Activated gamma-delta T cell treated with Interleukin-2 at 50 U/mL for 16 hours (primary cell): ENCODE measurements at regions not wholly inside any gene's neighbourhood (a gene's known extent, or its start where the extent isn't known, plus 50 kb on each side); places are given as distances from the start of the nearest gene placed in this dataset.
"Not testable (repeated sequence)": the region's sequence is repeated elsewhere in the genome, so short reads cannot be mapped to it uniquely, and the experiment has no call there.

ENCODE experiments used
- DNase-seq: peaks from one replicate; pipeline ENCODE4 v3.0.0-alpha.2; 2020

DNA sequence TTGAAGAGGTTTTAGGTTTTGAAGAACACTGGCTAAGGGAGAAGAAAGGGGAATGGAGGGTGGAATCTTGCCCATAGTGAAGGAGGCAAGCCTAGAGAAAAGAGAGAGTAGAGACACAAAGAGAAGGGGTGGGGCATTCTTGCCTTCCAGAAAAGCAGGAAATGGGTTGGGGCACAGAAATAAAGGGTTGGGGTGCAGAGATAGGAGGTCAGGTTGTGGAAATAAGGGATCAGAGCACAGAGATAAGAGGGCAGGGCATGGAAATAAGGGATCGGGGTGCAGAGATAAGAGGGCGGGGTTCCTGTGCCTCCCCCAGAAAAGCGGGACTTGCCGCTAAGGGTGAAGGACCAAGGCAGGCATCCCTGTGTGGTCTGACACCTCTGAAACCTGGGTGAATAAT is 69.9 kb downstream of the ALG1L2 start:
- DNase-seq, result not testable (repeated sequence)

DNA sequence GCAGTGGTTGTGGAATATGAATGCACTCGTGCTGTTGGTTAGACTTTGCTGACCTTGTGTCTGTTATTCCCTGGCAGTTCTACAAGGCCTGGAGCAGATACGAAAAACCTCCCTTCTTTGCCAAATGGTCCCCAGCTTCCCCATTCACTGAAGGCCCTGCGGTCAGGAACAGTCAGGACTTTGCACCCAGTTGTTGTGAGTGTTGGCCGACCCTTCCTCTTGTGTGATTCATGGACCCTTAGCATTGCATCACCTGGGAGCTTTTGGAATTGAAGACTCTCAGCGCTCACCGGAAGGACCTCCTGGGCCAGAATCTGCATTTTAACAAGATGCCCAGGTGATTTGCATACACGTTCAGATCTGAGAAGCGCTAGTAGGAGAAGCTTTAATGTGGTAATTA is 71.6 kb downstream of the ALG1L2 start:
- DNase-seq, result not testable (repeated sequence)

DNA sequence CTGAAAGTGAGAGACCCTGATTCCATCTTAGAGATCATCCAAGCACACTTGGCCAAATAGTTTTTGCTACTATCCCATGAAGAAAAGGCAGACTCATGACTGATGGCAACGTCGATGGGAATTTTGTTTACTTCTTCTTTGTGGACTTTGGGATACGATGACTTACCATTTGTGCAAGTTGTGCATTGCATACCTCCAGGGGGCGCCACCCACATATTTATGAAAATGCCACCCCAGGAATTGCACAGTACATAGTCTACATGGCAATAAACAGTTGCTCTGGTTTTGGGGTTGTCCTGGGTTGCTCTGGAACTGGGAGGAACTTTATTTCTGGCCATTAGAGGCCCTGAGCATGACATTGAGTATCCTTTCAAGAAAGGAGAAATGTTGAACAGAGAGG is 73.8 kb downstream of the ALG1L2 start:
- not testable (repeated sequence) for DNase-seq

DNA sequence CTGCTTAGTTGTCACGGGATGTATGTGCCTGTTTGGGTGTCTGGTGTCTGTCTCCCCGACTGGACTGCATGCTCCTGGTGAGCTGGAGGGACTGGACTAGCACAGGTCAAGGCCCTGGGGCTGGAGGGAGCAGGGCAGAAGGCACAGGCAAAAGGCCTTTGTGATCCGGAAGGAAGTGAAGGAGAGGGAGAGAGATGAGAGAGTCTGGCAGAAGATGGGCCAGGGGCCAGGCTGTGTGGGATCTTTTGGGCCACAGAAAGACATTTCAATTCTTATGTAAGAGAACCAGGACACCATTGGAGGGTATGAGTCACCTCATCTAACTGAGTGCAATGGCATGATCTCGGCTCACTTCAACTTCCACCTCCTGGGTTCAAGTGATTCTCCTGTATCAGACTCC is 85.2 kb downstream of the ALG1L2 start:
- not testable (repeated sequence) for DNase-seq

DNA sequence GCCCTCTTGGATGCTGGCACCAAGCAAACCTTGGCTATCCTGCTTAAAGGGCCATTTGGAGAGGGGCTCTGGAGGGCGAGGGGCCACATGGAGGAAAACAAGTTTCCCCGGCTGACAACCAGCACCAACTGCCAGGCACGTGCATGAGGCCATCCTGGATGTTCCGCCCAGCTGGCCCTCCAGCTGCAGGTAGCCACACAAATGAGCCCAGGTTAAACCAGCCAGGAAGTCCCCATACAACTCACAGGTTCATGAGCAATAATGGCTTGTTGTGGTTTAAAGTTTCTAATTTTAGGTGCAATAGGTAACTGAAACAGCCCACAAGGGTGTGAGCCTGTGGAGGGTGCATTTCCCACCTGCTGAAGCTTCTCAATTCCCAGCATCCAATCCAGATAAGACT is 93.6 kb downstream of the ALG1L2 start:
- not testable (repeated sequence) for DNase-seq

DNA sequence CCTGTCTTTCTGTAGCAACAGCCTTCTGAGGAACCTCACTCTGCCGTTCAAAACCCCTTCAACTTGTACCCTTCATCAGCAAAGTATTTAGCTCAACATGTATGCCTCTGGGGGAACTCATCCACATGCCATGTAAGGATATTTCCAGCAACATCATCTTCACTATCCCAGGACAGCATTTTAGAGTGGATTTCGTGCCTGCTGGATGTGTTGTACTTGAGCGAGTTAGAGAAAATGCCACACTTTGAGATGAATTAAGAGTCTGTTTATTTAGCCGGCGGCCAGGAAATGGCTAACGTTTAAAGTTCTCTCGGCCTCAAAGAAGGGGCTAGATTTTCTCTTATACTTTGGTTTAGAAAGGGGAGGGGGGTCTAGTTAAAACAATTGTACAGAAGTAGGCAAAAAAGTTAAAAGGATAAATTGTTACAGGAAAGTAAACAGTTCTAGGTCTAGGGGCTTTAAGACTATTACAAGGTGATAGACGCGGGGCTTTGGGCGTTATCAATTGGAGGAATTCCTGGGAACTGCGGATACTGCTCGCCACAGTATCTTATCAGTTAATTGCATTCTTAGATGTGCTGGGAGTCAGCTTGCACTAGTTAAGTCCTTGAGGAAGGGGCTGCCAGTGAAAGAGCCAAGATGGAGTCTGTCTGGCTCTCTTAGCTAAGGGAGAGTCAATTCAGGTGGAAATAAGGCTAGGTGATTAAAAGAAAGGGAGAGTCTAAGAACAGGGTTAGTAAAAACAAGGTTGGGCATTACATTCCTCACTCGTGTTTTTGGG is 95.0 kb downstream of the ALG1L2 start:
- not testable (repeated sequence) for DNase-seq

DNA sequence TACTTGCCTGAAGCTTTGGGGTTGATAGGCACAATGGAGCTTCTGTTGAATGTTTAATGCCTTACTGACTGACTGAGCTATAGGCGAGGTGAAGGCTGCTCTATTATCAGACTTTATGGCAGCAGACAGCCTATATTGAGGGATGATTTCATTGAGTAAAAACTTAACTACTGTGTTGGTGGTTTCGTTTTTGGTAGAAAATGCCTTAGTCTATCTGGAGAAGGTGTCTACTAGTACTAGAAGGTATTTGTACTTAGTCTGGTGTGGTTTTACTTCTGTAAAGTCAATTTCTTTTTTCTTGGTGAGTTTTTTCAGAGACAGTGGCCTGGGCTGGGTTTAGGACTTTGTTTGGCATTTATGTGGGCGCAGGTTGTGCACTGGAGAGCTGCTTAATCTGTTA is 97.2 kb downstream of the ALG1L2 start:
- not testable (repeated sequence) for DNase-seq

DNA sequence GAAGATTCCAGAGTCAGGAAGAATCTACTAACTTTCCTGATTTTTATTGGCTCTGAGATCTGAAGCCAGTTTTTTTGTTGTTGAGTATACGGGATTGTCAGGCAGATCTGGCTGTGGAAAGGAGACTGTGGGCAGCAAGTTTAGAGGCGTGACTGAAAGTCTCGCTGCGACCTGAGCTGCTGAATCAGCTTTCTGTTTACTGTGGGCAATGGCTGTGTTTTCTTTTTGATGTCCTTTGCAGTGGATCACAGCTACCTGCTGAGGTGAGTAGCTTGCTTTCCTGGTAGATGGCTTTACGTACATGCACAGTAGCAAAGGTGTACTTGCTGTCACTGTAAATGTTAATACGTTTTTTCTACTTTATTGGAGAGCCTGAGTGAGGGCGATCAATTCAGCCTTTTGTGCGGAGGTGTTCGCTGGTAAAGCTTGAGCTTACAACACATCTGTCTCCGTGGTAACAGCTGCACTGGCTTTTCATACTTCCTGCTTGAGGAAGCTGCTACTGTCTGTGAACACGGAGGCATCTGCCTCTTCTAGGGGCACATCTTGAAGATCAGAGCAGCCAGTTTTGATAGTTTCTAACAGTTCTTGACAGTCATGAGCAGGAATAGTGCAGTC is 97.8 kb downstream of the ALG1L2 start:
- peak; percentile 37 for DNase-seq

DNA sequence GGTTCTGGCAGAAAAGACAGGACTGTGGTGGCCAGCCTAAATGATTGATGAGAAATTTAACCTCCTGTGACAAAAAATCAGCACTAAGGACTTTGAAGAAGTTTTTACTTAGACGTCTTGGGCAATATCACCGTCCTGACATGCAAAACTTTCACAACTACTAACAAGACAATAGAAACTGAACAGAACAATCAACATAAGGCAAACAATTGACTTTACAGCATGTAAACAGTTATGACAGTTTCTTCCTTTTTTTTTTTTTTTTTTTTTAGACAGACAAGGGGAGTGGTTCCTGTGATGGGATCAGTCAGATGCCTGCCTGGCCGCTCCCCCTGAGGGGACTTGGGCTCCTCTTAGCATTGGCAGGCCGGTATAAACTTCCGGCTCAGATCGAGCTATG is 100.8 kb downstream of the ALG1L2 start:
- not testable (repeated sequence) for DNase-seq

DNA sequence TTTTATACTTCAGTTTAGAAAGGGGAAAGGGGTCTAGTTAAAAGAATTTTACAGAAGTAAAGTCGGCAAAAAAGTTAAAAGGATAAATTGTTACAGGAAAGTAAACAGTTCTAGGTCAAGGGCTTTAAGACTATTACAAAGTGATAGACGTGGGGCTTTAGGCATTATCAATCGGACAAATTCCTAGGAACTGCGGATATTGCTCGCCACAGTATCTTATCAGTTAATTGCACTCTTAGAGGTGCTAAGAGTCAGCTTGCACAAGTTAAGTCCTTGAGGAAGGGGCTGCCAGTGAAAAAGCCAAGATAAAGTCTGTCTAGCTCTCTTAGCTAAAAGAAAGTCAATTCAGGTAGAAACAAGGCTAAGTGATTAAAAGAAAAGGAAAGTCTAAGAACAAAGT is 102.1 kb downstream of the ALG1L2 start:
- not testable (repeated sequence) for DNase-seq

DNA sequence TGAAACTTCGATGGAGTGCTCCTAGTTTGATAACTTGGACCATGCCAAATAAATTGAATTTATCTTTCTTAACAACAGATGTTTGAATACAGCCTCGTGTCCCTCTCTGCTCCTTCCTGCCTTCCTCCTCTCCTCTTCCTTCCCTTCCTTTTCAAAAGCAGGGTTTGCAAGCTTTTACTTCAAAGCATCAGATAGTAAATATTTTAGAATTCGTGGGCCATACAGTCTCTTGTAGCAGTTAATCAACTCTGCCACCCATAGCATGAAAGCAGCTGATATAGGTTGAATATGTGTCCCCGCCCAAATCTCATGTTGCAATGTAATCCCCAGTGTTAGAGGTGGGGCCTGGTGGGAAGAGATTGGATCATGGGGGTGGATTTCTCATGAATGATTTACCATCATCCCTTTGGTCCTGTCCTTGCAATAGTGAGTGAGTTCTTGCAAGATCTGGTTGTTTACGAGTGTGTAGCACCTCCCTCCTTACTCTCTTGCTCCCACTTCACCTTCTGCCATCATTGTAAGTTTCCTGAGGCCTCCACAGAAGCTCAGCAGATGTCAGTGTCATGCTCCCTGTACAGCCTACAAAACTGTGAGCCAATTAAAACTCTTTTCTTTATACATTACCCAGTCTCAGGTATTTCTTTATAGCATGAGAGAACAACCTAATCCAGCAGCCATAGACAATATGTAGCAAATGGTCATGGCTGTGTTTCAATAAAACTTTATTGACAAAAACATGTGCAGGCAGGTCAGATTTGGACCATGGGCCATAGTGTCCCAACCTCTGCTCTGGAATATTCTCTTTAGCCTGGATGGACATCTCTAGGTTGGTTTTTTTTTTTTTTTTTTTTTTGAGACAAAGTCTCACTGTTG is 102.8 kb downstream of the ALG1L2 start:
- not testable (repeated sequence) for DNase-seq

DNA sequence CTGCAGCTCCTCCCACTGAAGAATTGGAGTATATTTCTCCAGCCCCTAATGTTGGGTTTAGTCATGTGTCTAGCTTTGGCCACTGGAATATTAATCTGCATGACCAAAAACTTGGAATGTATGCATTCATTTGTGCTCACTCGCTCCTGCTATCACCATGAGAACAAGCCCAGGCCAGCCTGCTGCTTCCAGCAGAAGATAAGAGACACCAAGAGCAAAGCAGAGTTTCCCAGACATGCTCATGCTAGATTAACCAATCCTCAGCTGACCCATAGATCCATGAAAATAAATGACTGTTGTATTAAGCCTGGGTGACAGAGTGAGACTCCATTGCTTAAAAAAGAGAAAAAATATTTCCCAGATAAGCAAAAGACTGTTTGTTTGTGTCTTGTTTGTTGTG is 119.6 kb downstream of the ALG1L2 start:
- DNase-seq, result not testable (repeated sequence)

DNA sequence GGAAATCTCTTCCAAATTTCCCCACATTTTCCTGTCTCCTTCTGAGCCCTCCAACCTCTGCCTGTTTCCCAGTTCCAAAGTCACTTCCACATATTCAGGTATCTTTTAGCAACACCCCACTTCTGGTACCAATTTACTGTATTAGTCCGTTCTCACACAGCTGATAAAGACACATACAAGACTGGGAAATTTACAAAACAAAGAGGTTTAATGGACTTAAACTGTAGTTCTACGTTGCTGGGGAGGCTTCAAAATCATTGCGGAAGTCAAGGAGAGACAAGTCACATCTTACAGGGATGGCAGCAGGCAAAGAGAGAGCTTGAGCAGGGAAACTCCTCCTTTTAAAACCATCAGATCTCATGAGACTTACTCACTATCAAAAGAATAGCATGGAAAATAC is 122.0 kb downstream of the ALG1L2 start:
- not testable (repeated sequence) for DNase-seq

DNA sequence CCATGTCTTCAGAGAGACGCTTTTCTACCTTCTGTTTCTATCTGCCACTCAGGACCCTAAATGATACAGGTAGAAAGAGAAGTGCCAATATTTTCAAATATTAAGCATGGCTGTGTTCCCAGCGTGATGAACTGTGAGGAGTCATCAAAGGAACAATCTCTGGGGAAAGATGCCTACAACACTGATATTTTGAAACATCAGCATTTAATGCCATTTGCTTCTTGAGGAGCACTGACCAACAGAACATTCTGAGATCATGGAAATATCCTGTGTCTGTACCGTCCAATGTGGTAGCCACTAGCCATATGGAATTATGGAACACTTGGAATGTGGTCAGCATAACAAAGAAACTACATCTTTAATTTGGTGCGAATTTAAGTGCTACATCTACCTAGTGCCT is 117.9 kb upstream of the COL6A5 start:
- DNase-seq, result no peak

DNA sequence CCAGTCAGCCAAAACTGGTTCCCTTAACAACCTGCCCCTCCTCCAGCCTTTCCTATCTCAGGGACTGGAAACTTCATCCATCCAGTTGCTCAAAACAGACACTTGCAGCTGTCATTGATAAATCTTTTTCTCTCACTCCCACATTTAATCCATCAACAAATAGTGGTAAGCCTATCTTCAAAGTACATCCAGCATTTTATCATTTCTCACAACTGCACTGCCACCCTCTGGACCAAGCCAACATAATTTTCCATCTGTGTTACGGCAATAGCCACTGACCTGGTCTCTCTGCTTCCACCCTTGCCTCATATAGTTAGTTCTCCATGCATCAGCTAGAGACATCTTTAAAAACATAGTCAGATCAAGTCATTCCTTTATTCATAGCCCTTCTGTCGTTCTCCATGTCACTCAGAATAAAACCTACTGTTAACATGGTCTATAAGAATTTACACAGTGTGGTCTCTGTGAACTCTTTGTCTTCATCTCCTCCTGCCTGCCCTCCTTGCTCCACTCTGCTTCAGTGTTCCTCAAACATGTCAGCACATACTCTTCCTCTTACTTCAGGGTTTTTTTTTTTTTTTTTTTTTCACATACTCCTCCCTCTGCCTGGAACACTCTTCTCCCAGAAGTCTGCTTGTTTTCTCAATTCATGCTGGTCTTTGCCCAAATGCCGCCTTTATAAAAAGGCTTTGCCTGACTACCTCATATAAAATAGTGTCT is 102.5 kb upstream of the COL6A5 start:
- no peak for DNase-seq

DNA sequence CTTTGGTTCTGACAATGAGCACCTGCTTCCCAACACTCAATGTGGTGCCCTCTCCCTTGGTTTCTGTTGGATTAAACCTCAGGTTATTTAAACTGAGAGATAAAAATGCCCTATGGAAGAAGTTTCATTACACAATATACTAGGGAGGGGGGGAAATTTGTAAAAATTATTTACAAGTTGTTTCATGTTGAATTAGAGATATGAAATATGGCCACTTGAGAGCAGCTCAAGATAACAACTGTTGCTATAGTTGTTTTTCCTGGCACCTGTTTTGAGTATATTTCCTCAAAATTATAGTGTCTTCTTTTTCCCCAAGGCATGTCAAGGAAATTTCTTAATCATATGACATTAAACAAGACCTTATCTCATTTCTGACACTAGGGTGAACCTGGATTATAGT is 101.7 kb upstream of the COL6A5 start:
- DNase-seq, result no peak

DNA sequence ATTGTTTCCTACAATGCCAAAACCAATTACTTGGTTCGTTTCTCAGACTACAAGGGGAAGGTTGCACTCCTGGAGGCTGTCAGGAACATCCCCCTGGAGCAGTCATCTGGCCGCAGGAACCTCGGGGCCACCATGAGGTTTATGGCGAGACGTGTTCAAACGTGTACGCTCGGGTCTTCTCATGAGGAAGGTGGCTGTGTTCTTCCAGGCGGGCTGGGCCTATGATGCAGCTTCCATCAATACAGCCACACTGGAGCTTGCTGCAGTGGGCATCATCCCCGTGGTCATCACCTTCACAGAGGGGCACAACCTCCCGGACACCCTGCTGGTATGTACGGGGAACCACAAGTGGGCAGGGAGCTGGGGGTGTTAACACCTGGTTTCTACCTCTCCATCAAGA is 94.5 kb upstream of the COL6A5 start:
- DNase-seq, result no peak

DNA sequence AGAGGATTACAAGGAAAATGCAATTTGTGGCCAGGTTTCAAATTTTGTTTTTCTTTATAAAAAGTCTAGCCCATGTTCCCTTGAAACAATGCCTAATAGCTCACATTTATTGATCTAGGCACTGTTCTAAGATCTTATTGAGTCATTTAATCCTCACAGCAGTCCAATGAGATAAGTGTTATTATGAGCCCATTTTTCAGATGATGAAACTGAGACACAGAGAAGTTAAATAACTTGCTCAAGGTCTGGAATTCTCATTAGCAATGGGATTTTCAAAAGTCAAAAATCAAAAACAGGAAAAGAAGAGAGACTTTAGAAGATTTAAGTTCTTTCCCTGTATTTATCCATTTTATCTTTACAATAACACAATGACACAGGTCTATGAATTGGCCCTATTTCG is 90.0 kb upstream of the COL6A5 start:
- DNase-seq, result no peak

DNA sequence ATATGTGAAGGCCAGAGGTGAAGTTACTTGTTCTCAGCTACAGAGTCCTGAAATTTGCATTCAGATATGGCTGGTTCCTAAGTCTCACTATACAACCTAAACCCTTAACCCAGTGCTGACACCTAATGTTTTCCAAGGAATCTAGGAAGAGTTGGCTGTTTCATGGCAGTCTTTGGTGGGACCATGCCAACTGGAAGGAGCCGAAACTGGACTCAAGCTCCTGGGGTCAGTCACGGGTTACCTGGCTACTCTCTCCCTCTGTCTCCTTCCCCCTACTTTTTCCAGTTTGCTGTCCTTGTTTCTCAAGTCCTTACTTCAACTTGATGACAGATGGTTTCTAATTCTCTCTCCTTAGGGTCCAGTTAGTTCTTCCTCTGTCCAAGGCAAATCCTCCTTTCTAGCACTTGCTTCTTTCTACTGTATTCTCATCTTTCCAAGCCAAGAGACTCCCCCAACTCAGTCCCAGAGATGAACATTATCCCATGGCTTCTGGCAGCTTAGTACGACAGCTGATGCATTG is 88.6 kb upstream of the COL6A5 start:
- DNase-seq, result no peak

DNA sequence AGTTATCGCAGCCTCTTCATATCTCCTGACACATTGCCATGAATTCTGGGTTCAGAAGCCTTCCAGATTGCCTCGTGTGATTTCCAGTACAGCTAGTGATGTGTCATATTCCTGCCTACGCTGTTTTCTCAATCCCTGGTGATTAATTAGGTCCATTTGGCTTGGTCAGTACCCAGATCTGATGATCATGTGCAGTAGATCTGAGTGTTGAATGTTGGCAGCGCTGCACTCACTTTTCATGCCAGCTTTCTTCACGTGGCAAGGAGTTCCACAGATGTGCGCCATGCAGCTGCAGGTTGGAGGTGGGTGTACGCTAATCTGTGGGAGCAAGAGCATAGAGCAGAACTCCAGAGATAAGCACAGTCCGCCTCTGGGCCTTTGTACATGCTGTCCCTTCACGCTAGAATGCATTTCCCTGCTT is 86.9 kb upstream of the COL6A5 start:
- DNase-seq, result no peak

DNA sequence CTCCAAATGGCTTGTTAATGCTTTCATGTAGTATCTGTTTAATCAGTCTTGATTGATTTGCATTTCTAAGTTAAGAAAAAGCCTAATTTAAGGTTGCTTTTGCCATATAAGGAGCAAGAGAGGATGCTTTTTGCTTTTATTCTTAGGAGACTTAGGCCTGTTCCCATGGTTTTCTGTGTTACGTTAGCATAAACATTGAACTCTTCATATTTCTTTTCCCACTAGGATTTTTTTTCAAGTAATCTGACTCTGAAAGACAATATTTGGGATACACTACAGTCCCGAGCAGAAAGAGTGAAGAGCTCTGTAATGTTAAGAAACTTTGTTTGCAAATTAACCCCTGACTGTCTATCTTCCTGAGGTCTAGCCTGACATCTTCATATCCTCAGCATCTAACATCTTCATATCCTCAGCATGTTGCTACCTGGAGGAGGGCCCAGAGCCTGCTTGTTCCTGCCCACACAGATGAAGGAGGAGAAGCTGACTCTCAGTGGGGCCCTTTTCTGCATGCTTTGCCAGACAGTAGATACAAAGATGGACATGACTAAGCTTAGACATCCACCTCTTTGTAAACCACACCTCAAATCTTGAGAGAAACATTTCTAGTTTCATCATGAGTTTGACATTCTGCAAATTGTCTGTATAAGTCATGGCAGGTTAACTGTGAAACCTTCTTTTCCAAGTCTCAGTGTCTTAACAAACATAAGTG is 86.2 kb upstream of the COL6A5 start:
- DNase-seq, result no peak

DNA sequence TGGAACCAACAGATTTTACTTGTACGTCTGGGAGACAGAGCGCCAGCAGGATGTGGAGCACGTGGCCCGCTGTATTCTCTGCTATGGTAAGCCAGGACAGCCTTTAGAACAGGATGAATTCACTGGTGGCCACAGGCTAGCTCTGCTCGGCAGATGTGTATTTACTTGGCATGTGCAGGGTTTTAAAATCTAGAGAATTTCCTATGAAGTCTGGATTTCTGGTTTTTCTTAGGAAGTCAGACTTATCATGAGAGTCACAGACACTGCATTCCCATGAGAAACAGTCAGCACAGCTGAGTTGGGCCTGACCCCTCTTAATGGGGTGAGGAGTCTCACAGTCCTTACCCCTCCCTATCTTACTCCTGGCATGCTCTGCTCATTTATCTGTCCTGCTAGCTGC is 84.6 kb upstream of the COL6A5 start:
- DNase-seq, result no peak
